ENCODE measurements at regions not wholly inside any gene's neighbourhood (a gene's known extent, or its start where the extent isn't known, plus 50 kb on each side); places are given as distances from the start of the nearest gene placed in this dataset.

DNA sequence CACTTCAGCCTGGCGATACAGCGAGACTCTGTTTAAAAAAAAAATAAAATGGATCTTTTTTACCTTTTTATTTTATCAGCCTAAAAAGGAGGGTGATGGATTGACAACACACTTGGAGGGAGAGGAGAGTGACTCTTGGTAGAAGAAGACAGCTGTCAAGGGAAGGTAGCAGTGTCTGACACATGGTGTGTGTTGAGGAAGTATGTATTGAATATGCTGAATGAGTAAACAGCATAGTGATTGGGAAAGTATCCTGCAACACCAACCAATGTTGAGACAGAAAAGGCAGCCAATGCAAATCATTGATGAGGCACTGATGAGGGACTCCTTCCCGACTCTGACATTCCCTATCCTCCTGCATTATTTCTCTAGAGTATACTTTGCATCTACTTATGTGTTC lies 306.4 kb downstream of the LPIN1 start:
- no peak for DNase-seq (ENCODE audit: low read depth)
- Histone ChIP-seq H3K4me3 (ENCODE audit: low read depth, low read length) (no peak overlapping the region), H3K27me3 (ENCODE audit: control insufficient read depth, insufficient read depth, low read length) (no peaks in the 10 kb centered on the region), H3K36me3 (ENCODE audit: control insufficient read depth, insufficient read depth, low read length) (no peaks in the 10 kb centered on the region)
- TF ChIP-seq, protein P1, sequence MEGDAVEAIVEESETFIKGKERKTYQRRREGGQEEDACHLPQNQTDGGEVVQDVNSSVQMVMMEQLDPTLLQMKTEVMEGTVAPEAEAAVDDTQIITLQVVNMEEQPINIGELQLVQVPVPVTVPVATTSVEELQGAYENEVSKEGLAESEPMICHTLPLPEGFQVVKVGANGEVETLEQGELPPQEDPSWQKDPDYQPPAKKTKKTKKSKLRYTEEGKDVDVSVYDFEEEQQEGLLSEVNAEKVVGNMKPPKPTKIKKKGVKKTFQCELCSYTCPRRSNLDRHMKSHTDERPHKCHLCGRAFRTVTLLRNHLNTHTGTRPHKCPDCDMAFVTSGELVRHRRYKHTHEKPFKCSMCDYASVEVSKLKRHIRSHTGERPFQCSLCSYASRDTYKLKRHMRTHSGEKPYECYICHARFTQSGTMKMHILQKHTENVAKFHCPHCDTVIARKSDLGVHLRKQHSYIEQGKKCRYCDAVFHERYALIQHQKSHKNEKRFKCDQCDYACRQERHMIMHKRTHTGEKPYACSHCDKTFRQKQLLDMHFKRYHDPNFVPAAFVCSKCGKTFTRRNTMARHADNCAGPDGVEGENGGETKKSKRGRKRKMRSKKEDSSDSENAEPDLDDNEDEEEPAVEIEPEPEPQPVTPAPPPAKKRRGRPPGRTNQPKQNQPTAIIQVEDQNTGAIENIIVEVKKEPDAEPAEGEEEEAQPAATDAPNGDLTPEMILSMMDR (IDR thresholded peaks at IDR 0.05; ENCODE audit: insufficient read depth, low read length, poor library complexity, severe bottlenecking): no peak

DNA sequence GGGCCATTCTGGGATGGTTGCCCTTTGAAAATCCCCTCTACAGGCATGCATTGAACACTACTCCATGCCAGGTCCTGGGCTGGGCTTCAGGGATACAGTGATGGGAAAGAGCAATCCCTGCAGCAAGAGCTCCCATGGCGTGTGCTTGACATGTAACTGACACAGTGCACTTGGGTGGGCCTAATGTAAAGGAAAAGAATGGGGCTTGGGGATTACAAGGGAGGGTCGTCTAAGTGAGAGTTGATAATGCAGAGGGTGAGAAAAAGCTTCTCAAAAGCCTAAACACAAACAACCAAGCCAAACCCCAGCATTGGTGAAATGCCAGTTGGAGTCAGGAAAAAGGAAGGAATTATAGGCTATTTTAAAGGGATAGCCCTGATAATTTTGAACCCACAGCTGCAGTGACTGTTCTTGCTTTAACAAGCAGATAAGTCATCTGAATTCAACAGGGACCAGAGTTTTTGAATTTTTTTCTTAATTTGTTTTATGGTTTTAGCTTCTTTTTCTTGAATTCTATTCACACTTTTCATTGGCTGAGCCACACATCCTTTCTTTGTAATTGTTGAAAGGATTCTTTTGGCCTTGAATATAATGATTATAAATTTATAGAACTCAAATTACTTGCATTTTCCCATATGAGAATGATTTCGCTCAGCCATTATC lies 308.7 kb downstream of the LPIN1 start:
- TF ChIP-seq, protein P1 (IDR thresholded peaks at IDR 0.05; ENCODE audit: insufficient read depth, low read length, poor library complexity, severe bottlenecking): no peak
- no peak overlapping the region for H3K4me3 ChIP-seq (ENCODE audit: low read depth, low read length)
- no peaks in the 10 kb centered on the region for H3K27me3 ChIP-seq (ENCODE audit: control insufficient read depth, insufficient read depth, low read length)
- no peaks in the 10 kb centered on the region for H3K36me3 ChIP-seq (ENCODE audit: control insufficient read depth, insufficient read depth, low read length)
- DNase-seq (ENCODE audit: low read depth): no peak

DNA sequence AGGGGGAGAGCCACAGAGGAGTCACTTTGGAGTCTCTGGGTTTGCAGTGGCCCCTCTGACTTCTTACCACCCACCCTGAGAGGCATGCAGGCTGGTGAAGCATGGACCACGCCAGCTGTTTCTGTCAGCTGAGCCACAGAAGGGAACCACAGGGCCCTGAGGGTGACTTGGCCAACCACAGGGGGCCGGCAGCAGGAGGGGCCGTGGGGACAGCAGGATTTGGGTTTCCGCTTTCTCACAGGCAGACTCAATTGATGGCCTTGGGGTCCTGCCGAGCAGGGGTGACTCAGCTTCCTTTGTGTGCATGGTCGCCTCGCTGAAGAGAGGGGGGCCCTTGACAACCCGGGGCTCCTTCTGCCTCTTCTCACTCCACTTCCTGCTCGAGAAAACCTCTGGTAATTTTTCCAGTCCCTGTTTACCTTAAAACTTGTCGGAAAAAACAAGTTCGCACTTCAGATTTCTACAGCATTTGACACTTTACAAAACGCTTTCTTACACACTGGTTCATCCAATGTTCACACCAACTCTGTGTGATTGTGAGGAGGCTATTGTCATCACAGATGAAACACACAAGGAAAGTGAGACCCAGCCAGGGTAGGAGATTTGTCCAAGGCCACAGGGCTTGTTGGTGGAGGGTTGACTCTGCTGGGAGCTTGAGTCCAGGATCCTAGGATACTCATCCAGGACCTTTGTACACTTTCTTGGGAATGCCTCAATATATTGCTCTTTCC lies 311.2 kb downstream of the LPIN1 start:
- DNase-seq (ENCODE audit: low read depth): no peak
- Histone ChIP-seq H3K27me3 (ENCODE audit: control insufficient read depth, insufficient read depth, low read length) (no peaks in the 10 kb centered on the region), H3K36me3 (ENCODE audit: control insufficient read depth, insufficient read depth, low read length) (no peaks in the 10 kb centered on the region), H3K4me3 (ENCODE audit: low read depth, low read length) (no peak overlapping the region)
- TF ChIP-seq, protein P1 (IDR thresholded peaks at IDR 0.05; ENCODE audit: insufficient read depth, low read length, poor library complexity, severe bottlenecking): no peak

DNA sequence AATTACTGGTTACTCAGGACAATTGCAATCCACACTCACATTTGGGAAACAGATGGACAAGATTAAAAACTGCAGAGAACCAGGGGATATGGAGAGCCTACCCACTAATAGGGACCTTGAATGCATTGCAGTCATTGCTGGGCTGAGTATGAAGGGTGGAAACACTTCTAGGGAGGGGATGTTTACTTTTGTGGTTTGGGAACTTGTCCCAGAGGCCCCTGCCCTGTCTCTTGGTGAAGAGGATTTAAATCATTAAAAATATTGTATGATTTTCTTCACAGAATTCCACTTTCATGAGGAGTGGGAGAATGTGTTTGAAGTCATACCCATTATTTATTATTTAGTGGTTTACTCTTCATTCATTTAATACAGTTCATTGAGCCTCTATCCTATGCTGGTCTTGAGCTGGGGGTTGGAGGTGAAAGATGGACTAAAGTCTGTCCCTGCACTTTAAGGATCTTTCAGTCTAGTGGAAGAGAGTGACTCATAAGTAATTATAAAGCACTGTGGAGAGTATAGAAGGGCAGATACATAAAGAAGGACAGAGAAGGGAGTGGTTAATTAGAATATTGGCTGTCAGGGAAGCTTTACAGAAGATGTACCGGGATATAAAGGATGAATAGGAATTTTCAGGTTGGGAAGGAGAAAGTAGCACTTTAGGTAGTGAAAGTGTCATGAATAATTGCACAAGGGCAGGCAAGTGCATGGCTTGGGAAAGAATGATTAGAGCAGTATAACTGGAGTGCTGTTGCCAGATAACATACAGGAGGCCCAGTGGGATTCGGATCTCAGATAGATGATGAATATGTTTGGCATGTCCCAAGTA lies 313.4 kb downstream of the LPIN1 start:
- Histone ChIP-seq H3K4me3 (ENCODE audit: low read depth, low read length) (no peak overlapping the region), H3K36me3 (ENCODE audit: control insufficient read depth, insufficient read depth, low read length) (no peaks in the 10 kb centered on the region), H3K27me3 (ENCODE audit: control insufficient read depth, insufficient read depth, low read length) (no peaks in the 10 kb centered on the region)
- TF ChIP-seq, protein P1 (IDR thresholded peaks at IDR 0.05; ENCODE audit: insufficient read depth, low read length, poor library complexity, severe bottlenecking): no peak
- DNase-seq (ENCODE audit: low read depth): no peak

DNA sequence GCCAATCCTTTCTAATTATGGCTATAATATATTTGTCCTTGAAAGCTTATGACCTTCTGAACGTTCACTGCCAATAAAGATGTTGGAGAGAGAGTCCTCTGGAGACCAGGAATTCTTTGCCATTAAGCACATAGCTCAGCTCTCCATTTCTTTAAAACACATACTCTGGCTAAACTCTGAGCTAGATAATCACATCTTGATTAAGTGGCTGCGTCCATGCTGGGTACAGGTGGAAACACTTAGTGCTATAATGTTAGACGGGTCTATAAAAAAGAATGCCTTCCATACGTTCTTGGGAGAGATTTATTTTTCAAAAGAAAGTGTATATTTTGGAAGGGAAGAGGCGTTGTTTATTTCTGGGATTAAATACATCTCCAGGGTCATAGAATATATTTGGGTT lies 314.5 kb downstream of the LPIN1 start:
- TF ChIP-seq, protein P1 (IDR thresholded peaks at IDR 0.05; ENCODE audit: insufficient read depth, low read length, poor library complexity, severe bottlenecking): no peak
- Histone ChIP-seq H3K36me3 (ENCODE audit: control insufficient read depth, insufficient read depth, low read length) (no peaks in the 10 kb centered on the region), H3K4me3 (ENCODE audit: low read depth, low read length) (no peak overlapping the region), H3K27me3 (ENCODE audit: control insufficient read depth, insufficient read depth, low read length) (no peaks in the 10 kb centered on the region)
- no peak for DNase-seq (ENCODE audit: low read depth)
